Lower leg skin (tissue), 4 donors: ENCODE measurements at regions not wholly inside any gene's neighbourhood (a gene's known extent, or its start where the extent isn't known, plus 50 kb on each side); places are given as distances from the start of the nearest gene placed in this dataset.

ENCODE experiments used
- DNase-seq, 2 donors: peaks; one replicate each; pipeline ENCODE4 v3.0.0-alpha.2; 2019; ENCODE audit warnings: low spot score in 2 of 2
- H3K4me3 ChIP-seq: fragments of 200-600 bp; sonication (generic); 2 replicates; pipeline ENCODE4 v1.5.1; 2017; ENCODE audit warnings: mild to moderate bottlenecking, low read depth; ENCODE audit not compliant: poor library complexity, severe bottlenecking
- CTCF ChIP-seq, 3 donors: fragments of 450-650 bp; IDR thresholded peaks; one replicate each; pipeline ENCODE4 v1.5.1; 2016; ENCODE audit warnings: antibody characterized with exemption in 3 of 3, mild to moderate bottlenecking in 3 of 3, moderate library complexity in 2 of 3
- POLR2A ChIP-seq, 2 donors: fragments of 450-650 bp; IDR thresholded peaks; one replicate each; pipeline ENCODE4 v1.6.1; 2016 to 2017; ENCODE audit warnings: antibody characterized with exemption in 2 of 2, mild to moderate bottlenecking in 1 of 2, moderate library complexity in 1 of 2
- WGBS, 2 donors: methylation state at CpG; one replicate each; pipeline ENCODE4 v1.1.5; 2018; 5-methylcytosine and 5-hydroxymethylcytosine counted together
- intact Hi-C: fragments of 100-400 bp; cut with DNase I; formaldehyde crosslinking; loops from one replicate; pipeline ENCODE4 v1.15.0; 2023; ENCODE audit warnings: low total_unique reads

DNA sequence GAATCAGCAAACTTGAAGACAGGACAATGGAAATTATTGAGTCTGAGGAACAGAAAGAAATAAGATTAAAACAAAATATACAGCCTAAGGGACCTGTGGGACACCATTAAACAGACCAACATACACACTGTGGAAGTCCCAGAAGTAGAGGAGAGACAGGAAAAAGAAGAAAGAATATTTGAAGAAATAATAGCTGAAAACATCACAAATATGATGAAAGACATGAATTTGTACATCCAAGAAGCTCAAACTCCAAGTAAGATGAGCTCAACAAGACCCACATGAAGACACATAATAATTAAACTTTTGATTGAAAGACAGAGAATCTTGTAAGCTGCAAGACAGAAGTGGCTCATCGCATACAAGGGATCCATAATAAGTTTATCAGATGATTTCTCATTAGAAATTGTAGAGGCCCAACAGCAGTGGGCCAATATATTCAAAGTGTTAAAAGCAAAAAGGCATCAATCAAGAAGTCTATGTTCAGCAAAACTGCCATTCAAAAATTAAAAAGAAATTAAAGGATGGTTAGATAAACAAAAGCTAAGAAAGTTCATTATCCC, 311.3 kb upstream of the ADGRL2 start:
- no peak overlapping the region for H3K4me3 ChIP-seq
- TF ChIP-seq CTCF (IDR thresholded peaks at IDR 0.05) (no peak), POLR2A (IDR thresholded peaks at IDR 0.05) (no peak)
- 92 to 100% methylated on average over 1 of the region's 1 CpG for WGBS, 2 donors
- intact Hi-C loops, result no loop called here
- no peak for DNase-seq

- no peak for DNase-seq
- intact Hi-C loops, result no loop called here
- no peak for TF ChIP-seq CTCF (IDR thresholded peaks at IDR 0.05)
- 79 to 81% methylated on average over 2 of the region's 2 CpGs for WGBS, 2 donors
- H3K4me3 ChIP-seq, result no peak overlapping the region
These were observed 316.4 kb upstream of the ADGRL2 start for GRCh38 chr1:81484284-81484683.

- no peak overlapping the region for H3K4me3 ChIP-seq
- 25% methylated on average over 7 of the region's 7 CpGs for WGBS, 2 donors
- peak in 1 of 2 donors; percentile 70 for DNase-seq
- intact Hi-C loops, result no loop called here
- TF ChIP-seq CTCF (IDR thresholded peaks at IDR 0.05) (no peak), POLR2A (IDR thresholded peaks at IDR 0.05) (no peak)
These were observed 322.5 kb upstream of the ADGRL2 start for GRCh38 chr1:81478219-81478618.

DNA sequence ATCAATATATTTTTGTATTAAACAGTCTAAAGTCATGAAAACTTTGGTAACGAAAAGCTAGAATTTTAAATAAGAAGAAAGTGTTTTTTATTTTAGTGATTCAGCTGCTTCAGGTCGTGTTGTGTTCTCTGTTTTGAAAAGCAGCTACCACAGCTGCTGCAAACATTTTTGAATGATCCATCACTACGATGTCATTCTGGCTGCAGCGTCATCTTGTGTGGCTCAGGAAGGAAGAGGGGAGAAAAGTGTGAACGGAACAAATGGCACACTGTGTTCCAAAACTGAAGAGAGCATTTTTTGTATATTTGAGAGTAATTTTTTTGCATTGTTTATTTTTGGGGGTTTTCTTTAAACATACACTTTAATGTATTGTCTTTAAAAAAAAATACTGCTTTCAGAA, 323.0 kb upstream of the ADGRL2 start:
- intact Hi-C loops, result no loop called here
- no peak for DNase-seq
- TF ChIP-seq CTCF (IDR thresholded peaks at IDR 0.05), result no peak
- TF ChIP-seq POLR2A (IDR thresholded peaks at IDR 0.05), result no peak
- 21 to 28% methylated on average over 5 of the region's 5 CpGs for WGBS, 2 donors
- H3K4me3 ChIP-seq, result no peak overlapping the region

DNA sequence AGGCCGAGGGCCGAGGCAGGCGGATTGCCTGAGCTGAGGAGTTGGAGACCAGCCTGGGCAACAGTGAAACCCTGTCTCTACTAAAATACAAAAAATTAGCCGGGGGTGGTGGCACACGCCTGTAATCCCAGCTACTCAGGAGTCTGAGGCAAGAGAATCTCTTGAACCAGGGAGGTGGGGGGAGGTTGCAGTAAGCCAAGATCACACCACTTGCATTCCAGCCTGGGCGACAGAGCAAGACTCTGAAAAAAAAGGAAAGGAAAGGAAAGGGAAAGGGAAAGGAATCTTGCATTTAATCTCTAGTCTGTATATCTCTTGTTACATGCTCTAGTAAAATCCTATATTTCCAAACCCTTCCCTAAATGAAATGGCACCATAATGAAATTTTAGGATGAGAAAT, 328.3 kb upstream of the ADGRL2 start:
- no peak for DNase-seq
- intact Hi-C loops, result no loop called here
- no peak for TF ChIP-seq CTCF (IDR thresholded peaks at IDR 0.05)
- no peak for TF ChIP-seq POLR2A (IDR thresholded peaks at IDR 0.05)
- WGBS, 2 donors, result 92 to 95% methylated on average over 6 of the region's 6 CpGs
- no peak overlapping the region for H3K4me3 ChIP-seq

DNA sequence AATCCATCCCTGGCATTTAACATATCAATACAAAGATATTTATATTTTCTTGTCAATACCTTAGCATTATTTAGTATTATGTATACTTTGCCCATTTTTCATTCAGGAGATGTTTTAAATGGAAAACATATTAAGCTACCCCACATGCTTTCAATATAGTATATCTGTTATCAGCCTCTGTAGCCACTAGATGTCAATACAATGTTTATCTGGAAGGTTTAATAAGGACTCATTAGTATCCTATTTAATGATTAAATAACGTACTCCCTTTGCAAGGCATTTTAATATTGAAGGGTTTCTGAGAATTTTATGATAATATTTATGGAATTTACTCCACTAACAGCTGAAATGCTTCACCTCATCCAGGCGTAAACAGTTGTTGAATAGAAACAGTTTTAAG, 329.5 kb upstream of the ADGRL2 start:
- DNase-seq, result no peak
- 64 to 65% methylated on average over 2 of the region's 2 CpGs for WGBS, 2 donors
- TF ChIP-seq POLR2A (IDR thresholded peaks at IDR 0.05) (no peak), CTCF (IDR thresholded peaks at IDR 0.05) (no peak)
- intact Hi-C loops, result no loop called here
- H3K4me3 ChIP-seq, result no peak overlapping the region
